ENCODE measurements at regions not wholly inside any gene's neighbourhood (a gene's known extent, or its start where the extent isn't known, plus 50 kb on each side); places are given as distances from the start of the nearest gene placed in this dataset.

GRCh38 chr13:33624740-33625139 lies 193.2 kb upstream of the RFC3 start:
- TF ChIP-seq CTCF (IDR thresholded peaks at IDR 0.05; ENCODE audit: insufficient read depth, low read depth, low read length) (no peak), EZH2 (IDR thresholded peaks at IDR 0.05; ENCODE audit: insufficient read depth, low read length) (no peak)
